ENCODE measurements at regions not wholly inside any gene's neighbourhood (a gene's known extent, or its start where the extent isn't known, plus 50 kb on each side); places are given as distances from the start of the nearest gene placed in this dataset.

- Histone ChIP-seq H3K27me3 (replicated peaks in 1 of 2; ENCODE audit: control insufficient read depth in 2 of 2, insufficient read depth in 2 of 2, low read length in 1 of 2) (no peaks in the 10 kb centered on the region), H3K79me2 (ENCODE audit: control insufficient read depth, insufficient read depth, low read length) (no peaks in the 10 kb centered on the region), H3K4me1 (ENCODE audit: control insufficient read depth, insufficient read depth, low read length) (no peaks in the 10 kb centered on the region), H3K4me2 (ENCODE audit: control insufficient read depth, insufficient read depth) (no peak overlapping the region), H3K4me3 (no peak overlapping the region), H3K9ac (ENCODE audit: control insufficient read depth, insufficient read depth, low read length) (no peak overlapping the region), H3K9me3 (replicated peaks; ENCODE audit: control insufficient read depth, insufficient read depth, low read length) (no peaks in the 10 kb centered on the region; the same call in 2 of the 3 replicates), H3K27ac (ENCODE audit: control insufficient read depth, insufficient read depth) (no peak overlapping the region), H3K36me3 (ENCODE audit: control insufficient read depth in 2 of 2, insufficient read depth in 2 of 2, low read length in 1 of 2) (no peaks in the 10 kb centered on the region), H4K20me1 (ENCODE audit: control insufficient read depth, insufficient read depth) (no peaks in the 10 kb centered on the region), H2AFZ (ENCODE audit: control insufficient read depth, low read depth, low read length) (no peak overlapping the region)
- FAIRE-seq (no peak), DNase-seq (ENCODE audit: low read depth, low spot score) (no peak), ATAC-seq (no peak)
- BruUV-seq (replicated peaks): no TSS peak
- intact Hi-C loops (cut with micrococcal nuclease; ENCODE audit: unreplicated experiment): no loop called here
- in situ Hi-C loops (cut with MboI): no loop called here
- ChIA-PET SMC1A (ENCODE audit: uncharacterized antibody, unreplicated experiment) (interaction anchor here (0.7 kb wide), 1 partner anchor 9 kb away, joined by 3 read pairs; no protein-coding TSS in a partner anchor), RAD21 (ENCODE audit: unreplicated experiment) (no interaction called here), CTCF (interaction anchor here (0.6 kb wide), 1 partner anchor 14 kb away, joined by 4 read pairs; no protein-coding TSS in a partner anchor), POLR2A (interaction anchor here (1.0 kb wide), 1 partner anchor 12 kb away, joined by 3 read pairs; no protein-coding TSS in a partner anchor)
- 29% methylated on average over 4 of the region's 5 CpGs for WGBS (ENCODE audit: insufficient coverage, insufficient replicate concordance, low lambda C conversion rate, missing lambda C conversion rate)
- TF ChIP-seq KDM1A (IDR thresholded peaks at IDR 0.05; ENCODE audit: borderline replicate concordance) (no peak), MXI1 (IDR thresholded peaks at IDR 0.05; ENCODE audit: low read depth, low read length) (no peak), RELB (IDR thresholded peaks at IDR 0.05; ENCODE audit: low read depth) (no peak), ELK1 (IDR thresholded peaks at IDR 0.05; ENCODE audit: low read depth, low read length) (no peak), IRF4 (IDR thresholded peaks at IDR 0.05; ENCODE audit: low read depth, low read length) (no peak), SPI1 (IDR thresholded peaks at IDR 0.05; ENCODE audit: borderline replicate concordance, insufficient read depth, low read depth, low read length) (no peak), NBN (IDR thresholded peaks at IDR 0.05) (no peak), JUND (IDR thresholded peaks at IDR 0.05; ENCODE audit: low read depth, low read length) (no peak), NFYB (IDR thresholded peaks at IDR 0.05; ENCODE audit: insufficient read depth, low read depth, low read length) (no peak), MAX (IDR thresholded peaks at IDR 0.05; ENCODE audit: low read depth, low read length) (no peak), MTA3 (IDR thresholded peaks at IDR 0.05; ENCODE audit: borderline replicate concordance, low read length) (no peak), CUX1 (IDR thresholded peaks at IDR 0.05; ENCODE audit: insufficient replicate concordance, low read depth, low read length) (no peak)
These were observed 561.3 kb downstream of the CCER1 start for GRCh38 chr12:90393652-90394051.

All from GM12878 (cell line).